ENCODE measurements at regions not wholly inside any gene's neighbourhood (a gene's known extent, or its start where the extent isn't known, plus 50 kb on each side); places are given as distances from the start of the nearest gene placed in this dataset.
"Not testable (repeated sequence)": the region's sequence is repeated elsewhere in the genome, so short reads cannot be mapped to it uniquely, and the experiment has no call there.

DNA sequence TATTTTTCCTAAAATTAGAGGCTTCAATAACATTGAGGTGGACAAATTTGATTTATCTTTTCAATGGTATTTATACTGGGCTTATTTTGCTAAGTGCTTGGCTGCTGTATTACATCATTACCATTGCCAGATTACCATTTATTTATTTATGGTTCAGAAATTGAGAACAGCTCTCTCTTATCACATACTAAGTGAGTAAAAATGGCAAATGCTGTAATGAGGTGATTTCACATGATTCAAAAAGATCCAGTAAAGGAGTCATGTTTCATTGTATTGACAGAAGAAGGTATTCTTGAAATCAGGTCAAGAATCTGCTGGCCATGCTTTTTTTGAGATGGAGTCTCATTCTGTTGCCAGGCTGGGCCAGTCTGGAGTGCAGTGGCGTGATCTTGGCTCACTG, 322.6 kb downstream of the KIF20B start:
- DNase-seq (ENCODE audit: low read depth in 3 of 3): no peak

DNA sequence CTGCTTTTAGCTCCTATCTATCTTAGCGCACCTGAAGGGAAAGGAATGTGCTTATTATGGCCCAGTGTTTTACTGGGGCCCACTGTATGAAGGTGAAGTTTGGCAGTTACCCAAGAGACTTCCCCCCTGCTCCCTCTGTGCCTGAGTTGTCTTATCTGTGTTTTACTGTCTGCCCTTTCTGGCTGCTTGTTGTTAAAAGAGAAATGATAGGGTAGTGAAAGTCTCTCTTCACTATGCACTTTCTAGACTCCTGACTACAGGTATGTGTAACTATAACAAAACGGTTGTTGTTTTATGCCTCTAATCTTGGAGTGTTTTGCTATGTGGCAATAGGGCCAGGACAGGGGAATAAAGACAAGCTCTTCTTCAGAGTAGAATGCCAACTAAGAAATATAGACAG, 326.9 kb downstream of the KIF20B start:
- no peak for DNase-seq (ENCODE audit: low read depth in 3 of 3)

DNA sequence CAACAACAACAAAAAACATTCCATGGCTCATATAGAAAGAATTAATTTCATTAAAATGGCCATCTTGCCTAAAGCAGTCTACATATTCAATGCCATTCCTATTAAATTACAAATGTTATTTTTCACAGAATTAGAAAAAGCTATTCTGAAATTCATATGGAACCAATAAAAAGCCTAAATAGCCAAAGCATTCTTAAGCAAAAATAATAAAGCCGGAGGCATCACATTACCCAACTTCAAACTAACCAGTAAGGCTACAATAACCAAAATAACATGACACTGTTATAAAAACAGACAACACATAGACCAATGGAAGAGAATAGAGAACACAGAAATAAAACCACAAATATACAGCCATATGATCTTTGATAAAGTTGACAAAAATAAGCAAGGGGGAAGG, 330.4 kb downstream of the KIF20B start:
- DNase-seq (ENCODE audit: low read depth in 3 of 3): no peak

DNA sequence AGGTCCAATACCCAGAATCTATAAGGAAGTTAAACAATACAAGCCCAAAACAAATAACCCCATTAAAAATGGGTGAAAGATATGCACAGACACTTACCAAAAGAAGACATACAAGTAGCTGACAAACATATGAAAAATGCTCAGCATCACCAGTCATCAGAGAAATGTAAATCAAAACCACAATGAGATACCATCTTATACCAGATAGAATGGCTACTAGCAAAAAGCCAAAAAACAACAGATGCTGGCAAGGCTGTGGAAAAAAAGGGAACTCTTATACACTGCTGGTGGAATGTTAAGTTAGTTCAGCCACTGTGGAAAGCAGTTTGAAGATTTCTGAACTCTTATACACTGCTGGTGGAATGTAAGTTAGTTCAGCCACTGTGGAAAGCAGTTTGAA, 331.1 kb downstream of the KIF20B start:
- no peak for DNase-seq (ENCODE audit: low read depth in 3 of 3)

DNA sequence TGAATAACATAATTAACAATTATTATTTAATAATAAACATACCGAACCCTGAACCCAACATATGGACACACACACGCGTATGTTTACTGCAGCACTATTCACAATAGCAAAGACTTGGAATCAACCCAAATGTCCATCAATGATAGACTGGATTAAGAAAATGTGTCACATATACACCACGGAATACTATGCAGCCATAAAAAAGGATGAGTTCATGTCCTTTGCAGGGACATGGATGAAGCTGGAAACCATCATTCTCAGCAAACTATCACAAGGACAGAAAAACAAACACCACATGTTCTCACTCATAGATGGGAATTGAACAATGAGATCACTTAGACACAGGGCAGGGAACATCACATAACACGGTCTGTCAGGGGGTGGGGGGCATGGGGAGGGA, 333.5 kb downstream of the KIF20B start:
- DNase-seq (ENCODE audit: low read depth in 3 of 3): not testable (repeated sequence)

DNA sequence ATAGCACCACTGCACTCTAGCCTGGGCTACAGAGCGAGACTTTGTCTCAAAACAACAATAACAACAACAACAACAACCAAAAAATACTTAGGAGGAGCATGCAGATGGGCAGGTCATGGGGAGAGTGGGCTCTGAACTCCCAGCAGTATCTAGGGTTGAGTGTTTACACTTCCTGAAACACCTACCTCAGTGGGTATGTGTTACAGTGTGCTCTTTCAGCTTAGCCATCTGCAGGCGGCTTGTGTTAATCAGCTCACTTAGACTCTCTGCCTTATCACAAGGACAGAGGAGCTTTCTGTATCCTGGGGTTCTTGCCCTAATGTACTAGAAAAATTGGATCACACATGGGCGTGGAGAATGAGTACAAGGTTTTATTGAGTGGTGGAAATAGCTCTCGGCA, 340.2 kb downstream of the KIF20B start:
- no peak for DNase-seq (ENCODE audit: low read depth in 3 of 3)

DNA sequence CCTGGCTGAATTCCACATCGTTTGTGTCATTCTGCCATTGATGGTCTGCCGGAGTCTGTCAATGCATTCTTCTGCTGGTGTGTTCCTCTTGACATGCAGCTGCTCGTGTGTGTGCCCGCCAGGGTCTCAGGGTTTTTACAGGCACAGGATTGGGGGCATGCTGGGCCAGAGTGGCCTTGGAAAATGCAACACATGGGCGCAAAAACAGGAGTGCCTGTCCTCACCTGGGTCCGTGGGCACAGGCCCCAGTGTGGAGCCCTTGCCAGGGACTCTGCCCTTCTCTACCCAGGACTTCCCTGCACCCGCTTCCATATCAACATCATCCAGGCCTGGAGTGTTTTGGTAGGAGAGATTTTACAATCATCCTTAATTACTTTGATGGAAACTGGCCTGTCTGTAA, 340.7 kb downstream of the KIF20B start:
- DNase-seq (ENCODE audit: low read depth in 3 of 3): no peak

DNA sequence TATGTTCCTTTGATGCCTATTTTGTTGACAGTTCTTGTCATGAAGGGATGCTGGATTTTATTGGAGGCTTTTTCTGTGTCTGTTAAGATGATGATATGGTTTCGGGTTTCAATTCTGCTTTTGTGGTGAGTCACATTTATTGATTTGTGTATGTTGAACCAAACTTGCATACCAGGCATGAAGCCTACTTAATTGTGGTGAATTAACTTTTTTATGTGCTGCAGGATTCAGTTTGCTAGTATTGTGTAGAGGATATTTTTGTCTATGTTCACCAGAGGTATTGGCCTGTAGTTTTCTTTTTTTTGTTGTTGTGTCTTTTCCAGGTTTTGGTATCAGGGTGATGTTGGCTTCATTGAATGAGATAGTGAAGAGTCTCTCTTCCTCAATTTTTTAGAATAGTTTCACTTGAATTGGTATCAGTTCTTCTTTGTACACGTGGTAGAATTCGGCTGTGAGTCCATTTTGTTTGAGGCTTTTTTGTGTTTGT, 345.9 kb downstream of the KIF20B start:
- no peak for DNase-seq (ENCODE audit: low read depth in 3 of 3)

DNA sequence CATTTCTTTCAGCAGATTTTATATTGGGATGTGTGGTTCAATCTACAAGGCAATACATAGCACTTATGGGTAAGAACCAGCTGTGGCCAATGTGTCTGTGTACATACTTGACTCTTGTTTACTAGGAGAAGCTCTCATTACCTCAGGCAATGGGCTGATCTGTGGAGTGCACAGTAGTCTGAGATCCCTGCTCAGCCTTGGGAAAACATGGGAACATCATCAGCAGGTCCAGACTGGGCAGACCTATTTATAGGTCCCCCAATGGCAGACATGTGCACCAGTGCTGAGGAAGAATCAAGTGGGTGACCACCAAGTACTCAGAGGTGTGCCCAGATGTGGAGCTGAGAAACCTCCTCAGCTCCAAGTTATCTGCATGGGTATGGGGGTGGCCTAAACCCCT, 349.7 kb downstream of the KIF20B start:
- DNase-seq (ENCODE audit: low read depth in 3 of 3): no peak

DNA sequence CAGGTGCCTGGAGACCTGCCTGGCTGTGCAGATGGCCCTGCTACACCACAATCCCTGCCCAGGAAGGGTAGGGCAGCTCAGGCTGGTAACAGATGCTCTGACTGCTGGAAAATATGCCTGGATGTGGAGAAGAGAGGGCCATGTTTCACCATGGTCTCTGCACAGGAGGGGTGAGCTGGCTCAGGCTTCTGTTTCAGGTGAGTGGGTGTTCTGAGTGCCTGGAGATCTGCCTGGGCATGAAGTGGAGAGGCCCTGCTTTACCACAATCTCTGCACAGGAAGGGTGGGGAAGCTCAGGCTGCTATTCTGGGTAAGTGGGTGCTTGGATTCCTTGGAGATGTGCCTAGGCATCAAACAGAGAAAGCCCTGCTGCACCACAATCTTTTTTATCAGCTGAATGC, 350.1 kb downstream of the KIF20B start:
- no peak for DNase-seq (ENCODE audit: low read depth in 3 of 3)

DNA sequence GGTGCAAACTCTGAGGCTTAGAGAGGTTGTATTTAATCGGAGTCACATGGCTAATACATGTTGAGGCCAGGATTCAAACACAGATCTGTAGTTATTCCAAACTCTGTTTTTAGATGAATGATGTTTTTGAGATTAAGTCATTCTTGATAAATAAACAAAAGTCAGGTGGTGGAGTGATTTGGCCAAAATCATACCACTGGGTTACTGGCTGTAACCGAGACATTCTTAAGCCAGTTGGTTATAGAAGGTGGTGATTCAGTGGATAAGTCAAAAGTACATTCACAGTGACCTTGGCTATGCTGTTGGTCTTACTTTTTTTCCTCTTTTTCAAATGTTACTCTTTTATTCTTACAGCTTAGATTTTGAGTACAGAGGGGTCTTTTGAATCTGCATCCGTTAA, 361.4 kb downstream of the KIF20B start:
- DNase-seq (ENCODE audit: low read depth in 3 of 3): no peak

DNA sequence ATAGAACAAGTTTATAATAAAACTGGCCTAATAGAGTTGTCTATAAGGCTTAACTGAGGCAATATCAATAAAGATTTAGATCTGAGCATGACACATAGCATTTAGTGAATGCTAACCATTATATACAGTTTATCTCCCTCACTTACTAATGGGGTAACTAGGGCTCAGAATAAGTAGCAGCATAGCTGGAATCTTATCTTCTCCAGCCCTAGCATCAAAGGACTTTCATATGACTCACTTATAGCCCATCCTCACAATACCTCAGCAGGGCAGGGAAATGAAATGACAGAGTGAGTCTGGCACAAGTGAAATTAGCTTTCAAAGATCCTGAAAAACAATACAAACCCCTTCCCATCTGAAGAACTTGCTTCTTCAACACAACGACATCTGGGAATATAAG, 362.9 kb downstream of the KIF20B start:
- DNase-seq (ENCODE audit: low read depth in 3 of 3): no peak

DNA sequence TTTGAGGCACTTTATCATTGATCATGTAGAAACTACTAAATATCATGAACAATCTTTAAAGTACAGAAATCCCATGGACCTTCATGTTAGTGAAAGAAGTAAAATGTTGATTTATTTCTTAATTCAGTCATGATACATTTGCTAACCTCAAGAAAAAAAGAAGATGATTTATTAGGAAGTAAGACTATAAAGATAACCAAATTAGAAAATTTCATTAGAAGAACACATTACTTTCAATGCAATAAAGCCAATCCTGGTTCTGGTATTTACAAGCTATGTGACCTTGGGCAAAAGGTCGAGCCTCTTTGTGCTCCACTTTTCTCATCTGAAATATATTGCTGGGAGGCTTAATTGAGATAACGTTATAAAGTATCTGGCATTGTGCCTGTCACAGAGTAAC, 365.0 kb downstream of the KIF20B start:
- no peak for DNase-seq (ENCODE audit: low read depth in 3 of 3)

DNA sequence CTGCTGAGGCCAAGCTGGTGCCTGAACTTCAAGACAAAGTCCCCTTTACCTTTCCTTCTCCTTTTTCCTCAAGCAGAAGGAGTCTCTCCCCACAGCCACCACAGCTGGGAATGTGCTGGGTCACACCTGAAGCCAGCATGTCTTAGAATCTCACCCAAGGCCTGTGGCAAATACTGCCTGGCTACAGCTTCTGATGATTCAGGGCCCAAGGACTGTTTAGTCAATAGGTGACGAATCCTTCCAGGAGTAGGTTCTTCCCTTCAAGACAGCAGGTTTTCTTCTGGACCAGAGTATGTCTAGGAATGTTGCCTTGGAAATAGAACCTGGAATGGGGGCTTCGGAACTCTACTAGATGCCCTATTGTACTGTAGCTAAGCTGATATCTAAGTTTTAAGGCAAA, 374.6 kb downstream of the KIF20B start:
- no peak for DNase-seq (ENCODE audit: low read depth in 3 of 3)

DNA sequence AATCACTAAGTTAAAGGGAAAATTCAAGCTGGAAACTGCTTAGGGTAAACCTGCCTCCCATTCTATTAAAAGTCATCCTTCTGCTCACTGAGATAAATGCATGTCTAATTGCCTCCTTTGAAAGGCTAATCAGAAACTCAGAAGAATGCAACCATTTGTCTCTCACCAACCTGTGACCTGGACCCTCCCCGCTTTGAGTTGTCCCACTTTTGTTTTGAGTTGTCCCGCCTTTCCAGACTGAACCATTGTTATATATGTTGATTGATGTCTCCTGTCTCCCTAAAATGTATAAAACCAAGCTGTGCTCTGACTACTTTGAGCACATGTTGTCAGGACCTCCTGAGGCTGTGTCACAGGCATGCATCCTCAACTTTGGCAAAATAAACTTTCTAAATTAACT, 378.4 kb downstream of the KIF20B start:
- no peak for DNase-seq (ENCODE audit: low read depth in 3 of 3)

DNA sequence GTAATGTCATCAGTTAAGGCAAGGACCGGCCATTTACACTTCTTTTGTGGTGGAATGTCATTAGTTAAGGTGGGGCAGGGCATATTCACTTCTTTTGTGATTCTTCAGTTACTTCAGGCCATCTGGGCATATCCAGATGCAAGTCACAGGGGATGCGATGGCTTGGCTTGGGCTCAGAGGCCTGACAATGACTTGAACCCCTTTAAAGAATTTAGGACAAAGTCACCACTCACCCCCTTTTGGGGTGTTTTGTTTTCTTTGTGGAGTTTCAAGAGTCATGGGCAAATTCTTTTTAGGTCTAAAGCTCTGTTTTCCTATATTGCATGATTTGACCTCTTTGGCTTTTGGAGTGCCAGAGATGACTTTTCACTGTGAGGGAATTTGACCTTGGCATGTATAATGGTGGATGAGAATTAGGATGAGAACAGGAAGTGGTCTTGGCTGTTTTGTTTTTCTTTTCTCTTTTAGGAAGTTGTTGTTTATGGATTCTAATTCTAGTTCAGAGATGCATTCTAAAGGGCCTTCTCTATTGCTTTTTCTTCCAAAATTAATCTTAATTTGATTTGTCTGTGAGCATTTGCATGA, 385.3 kb downstream of the KIF20B start:
- not testable (repeated sequence) for DNase-seq (ENCODE audit: low read depth in 3 of 3)

DNA sequence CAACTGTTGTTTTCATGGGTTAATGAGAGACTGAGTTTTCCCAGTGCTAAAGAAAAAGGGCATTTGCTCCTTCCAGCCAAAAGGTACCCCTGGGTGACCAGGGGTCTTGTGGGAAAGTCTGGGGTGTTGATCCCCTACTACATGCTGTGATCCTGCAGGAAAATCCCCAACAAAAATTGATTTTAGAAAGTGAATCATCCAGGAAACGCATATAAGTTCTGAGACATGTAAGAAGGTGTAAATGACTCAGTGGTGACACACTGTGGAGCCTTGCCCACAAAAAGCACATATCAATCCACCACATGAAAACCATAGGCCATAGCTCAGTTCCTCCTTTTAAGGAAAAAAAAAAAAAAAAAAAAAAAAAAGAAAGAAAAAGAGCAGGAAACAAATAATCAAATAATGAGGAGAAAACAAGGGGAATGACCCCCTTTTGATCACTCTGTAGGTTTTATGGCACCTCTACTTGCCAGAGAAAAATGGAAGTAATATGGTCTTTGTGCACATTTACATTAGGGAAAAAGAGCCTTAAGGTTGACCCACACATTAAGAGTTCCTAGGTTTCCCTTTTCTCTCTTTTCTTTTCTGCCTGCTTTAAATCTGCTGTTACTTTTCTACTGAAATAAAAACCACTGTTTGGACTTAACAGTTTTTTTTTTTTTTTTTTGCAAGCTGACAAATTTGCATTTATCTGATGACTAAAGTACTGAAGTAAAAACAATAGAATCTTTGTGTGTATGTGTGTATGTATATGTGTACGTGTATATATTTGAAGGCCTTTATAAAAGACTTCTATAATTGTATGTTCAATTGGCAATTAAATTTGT, 386.0 kb downstream of the KIF20B start:
- no peak for DNase-seq (ENCODE audit: low read depth in 3 of 3)

DNA sequence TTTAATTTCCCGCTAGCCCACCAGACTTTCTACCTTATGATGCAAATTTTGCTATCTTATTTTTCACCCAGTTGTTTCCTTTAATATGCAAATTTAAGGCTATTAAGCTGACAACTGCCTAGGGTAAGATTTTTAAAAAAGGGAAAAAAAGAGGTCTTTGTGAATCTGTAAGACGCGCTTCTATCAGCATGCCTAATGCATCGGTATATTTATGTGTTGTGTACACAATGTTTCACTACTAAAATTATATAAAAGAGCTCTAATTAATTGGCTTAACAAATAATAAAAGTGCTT, 386.6 kb downstream of the KIF20B start:
- DNase-seq (ENCODE audit: low read depth in 3 of 3): no peak

DNA sequence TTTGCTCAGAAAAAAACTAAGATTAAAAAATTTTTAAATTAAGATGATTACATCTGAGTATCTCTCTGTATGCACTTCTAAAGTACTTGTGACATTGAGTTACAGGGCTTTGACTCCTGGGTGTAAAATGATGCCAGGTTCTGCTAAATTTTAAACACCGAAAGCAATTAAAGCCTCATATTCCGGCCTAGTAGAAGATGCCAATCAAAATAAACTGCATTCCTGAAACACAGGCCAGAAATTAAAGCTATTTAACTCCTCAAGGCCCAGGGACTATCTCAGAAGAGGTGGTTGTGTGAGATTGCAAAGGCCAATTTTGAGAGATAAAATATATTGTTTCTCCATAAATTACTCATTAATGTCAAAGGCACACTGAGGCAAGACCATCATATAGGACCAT, 388.3 kb downstream of the KIF20B start:
- DNase-seq (ENCODE audit: low read depth in 3 of 3): no peak

DNA sequence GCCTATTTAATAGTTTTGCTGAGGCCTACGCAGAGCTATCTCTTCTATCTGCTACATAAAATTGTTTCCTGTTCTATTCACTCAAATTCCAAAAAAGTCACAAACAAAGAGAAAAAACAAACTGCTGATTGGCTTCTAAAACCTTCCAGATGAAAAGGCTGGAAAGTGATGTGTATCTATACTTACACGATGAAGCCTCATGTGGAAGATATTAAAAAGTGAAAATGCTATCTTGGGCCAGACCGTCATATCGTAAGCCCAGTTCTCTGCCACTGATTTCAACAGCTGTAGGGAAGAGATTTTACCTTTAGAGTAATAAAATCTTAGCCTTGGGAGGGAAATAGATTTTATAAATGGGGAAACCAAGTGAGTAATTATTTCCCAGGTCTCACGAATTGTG, 394.8 kb downstream of the KIF20B start:
- DNase-seq (ENCODE audit: low read depth in 3 of 3): no peak

DNA sequence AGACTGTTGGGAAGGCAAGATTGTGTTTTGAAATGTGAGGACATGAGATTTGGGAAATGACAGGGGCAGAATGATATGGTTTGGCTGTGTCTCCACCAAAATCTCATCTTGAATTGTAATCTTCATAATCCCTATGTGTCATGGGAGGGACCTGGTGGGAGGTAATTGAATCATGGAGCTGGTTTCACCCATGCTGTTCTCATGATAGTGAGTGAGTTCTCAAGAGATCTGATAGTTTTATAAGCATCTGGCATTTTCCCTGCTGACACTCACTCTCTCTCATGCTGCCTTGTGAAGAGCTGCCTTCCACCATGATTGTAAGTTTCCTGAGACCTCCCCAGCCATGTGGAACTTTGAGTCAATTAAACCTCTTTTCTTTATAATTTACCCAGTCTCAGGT, 406.2 kb downstream of the KIF20B start:
- DNase-seq (ENCODE audit: low read depth in 3 of 3): not testable (repeated sequence)

DNA sequence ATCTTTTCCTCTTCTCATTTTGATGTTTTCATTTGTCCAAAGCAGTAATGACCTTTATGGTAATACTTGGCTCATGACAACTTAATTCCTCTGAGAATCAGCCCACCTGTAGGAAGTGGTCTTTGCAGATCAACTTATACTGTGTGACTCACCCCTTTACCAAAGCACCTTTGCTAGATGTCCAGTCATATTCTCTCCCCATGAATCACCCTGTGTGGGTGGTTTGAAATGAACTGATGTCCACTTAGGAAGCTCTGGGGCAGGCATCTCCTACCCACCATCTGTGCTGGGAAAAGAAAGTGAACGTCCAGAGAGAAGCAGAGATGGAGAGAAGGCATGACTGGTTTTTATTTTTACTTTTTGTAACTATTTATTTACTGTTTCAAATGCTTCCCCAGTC, 410.3 kb downstream of the KIF20B start:
- DNase-seq (ENCODE audit: low read depth in 3 of 3): no peak

DNA sequence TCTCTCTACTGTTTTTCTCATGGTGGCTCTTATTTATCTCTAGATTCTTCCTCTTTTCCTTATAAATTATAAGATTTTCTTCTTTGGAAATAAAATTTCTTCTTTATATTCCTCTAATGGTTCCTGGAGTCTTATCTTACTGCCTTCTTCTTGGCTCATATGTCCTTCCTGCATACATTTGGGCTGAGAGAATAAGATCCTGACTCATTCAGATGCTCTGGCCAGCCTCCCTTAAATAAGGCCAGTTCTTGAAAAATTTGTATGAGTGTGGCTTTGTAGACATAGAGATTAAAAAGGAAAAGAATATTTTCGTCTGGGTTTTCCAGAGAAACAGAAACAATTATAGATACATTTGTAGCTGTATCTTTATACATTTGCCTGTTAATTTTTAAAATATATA, 411.3 kb downstream of the KIF20B start:
- no peak for DNase-seq (ENCODE audit: low read depth in 3 of 3)

DNA sequence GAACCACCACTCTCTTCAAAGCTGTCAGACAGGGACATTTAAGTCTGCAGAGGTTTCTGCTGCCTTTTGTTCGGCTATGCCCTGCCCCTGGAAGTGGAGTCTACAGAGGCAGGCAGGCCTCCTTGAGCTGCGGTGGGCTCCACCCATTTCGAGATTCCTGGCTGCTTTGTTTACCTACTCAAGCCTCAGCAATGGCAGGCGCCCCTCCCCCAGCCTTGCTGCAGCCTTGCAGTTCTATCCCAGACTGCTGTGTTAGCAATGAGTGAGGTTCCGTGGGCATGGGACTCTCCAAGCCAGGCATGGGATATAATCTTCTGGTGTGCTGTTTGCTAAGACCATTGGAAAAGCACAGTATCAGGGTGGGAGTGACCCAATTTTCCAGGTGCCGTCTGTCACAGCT, 417.2 kb downstream of the KIF20B start:
- not testable (repeated sequence) for DNase-seq (ENCODE audit: low read depth in 3 of 3)

All from stimulated activated CD4-positive, alpha-beta T cell treated with anti-CD3 and anti-CD28 coated beads, TNF-alpha, amount 100 ng/mL, for 48 hours (primary cell).